ENCODE measurements at regions not wholly inside any gene's neighbourhood (a gene's known extent, or its start where the extent isn't known, plus 50 kb on each side); places are given as distances from the start of the nearest gene placed in this dataset.

DNA sequence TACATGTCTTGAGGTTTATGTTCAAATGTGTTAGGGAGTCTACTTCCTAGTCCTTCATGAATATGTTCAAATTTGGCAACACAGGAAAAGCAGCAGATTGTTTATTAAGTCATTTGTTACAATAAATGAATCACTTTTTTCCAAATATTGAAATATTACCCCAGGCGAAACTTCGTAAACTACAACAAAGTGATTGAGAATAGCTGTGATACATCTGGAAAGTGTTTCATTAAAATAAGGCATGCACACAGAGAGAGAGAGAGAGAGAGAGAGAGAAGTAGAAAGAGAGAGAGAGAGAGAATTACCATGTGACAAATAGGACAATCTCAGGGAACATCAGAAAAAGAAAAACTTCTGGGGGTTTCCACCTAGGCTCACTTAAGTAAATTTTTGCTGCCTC, 363.1 kb upstream of the PTCHD4 start:
- no peak for DNase-seq (ENCODE audit: low spot score)
- no peak for TF ChIP-seq CTCF (IDR thresholded peaks at IDR 0.05)

DNA sequence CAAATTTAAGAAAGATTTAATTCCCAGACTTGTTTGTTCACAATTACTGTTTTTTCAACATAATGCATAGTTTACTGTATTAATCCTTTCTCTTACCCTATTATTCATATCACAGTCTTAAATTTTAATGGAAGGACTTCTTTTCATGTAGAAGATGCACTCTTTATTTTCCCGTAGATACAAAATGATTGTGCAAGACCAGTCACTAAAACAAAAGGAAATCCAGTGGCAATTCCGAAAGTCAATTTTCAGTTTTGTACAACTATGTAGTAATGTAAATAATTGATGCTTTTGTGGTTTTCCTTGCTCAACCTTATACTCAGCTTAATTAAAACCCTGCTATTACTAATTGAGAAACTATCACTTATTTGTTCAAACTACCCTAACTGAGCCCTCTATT, 361.5 kb upstream of the PTCHD4 start:
- no peaks in the 10 kb centered on the region for H3K36me3 ChIP-seq
- no peaks in the 10 kb centered on the region for H3K9me3 ChIP-seq
- H3K27ac ChIP-seq: no peak overlapping the region
- DNase-seq (ENCODE audit: low spot score): no peak
- no peak for TF ChIP-seq CTCF (IDR thresholded peaks at IDR 0.05)
- no peak overlapping the region for H3K4me3 ChIP-seq
- H3K27me3 ChIP-seq: no peaks in the 10 kb centered on the region
- H3K4me1 ChIP-seq: no peaks in the 10 kb centered on the region

More for the DNA sequence above, 363.1 kb upstream of the PTCHD4 start:
- H3K4me3 ChIP-seq: no peak overlapping the region
- no peaks in the 10 kb centered on the region for H3K36me3 ChIP-seq
- no peak overlapping the region for H3K27ac ChIP-seq
- H3K27me3 ChIP-seq: no peaks in the 10 kb centered on the region
- no peaks in the 10 kb centered on the region for H3K9me3 ChIP-seq
- H3K4me1 ChIP-seq: no peaks in the 10 kb centered on the region

- no peak for TF ChIP-seq CTCF (IDR thresholded peaks at IDR 0.05)
- Histone ChIP-seq H3K36me3 (no peaks in the 10 kb centered on the region), H3K4me1 (no peaks in the 10 kb centered on the region), H3K27me3 (no peaks in the 10 kb centered on the region), H3K4me3 (no peak overlapping the region), H3K9me3 (no peaks in the 10 kb centered on the region), H3K27ac (no peak overlapping the region)
- no peak for DNase-seq (ENCODE audit: low spot score)
These were observed 361.1 kb upstream of the PTCHD4 start for GRCh38 chr6:48472091-48472490.

DNA sequence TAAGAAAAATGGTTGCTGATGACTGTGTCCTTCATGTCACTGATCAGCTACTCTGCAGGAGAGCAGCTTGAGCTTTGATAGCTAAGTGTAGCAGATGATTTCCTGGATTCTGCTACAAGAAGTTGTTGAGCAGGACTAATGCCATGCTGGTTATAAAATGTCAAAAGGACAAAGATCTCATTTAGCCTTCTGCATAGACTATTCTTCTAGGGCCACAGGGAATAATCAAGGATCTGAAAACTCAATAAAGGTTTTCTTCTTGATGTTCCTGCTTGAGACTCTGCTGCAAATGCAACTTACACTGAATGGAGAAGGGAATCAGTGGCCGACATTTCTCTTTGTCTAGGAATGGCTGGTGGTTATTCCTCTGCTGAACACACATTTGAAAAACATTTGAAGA, 360.3 kb upstream of the PTCHD4 start:
- H3K4me3 ChIP-seq: no peak overlapping the region

GRCh38 chr6:48449002-48449401, 338.0 kb upstream of the PTCHD4 start:
- peaks cover 0 to 7% of the 10 kb centered on the region in 2 donors for H3K9me3 ChIP-seq
- no peaks in the 10 kb centered on the region for H3K27me3 ChIP-seq
- no peaks in the 10 kb centered on the region for H3K36me3 ChIP-seq
- no peaks in the 10 kb centered on the region for H3K4me1 ChIP-seq
- H3K4me3 ChIP-seq: no peak overlapping the region
- no peak for TF ChIP-seq CTCF (IDR thresholded peaks at IDR 0.05)
- DNase-seq (ENCODE audit: low spot score): no peak
- no peak overlapping the region for H3K27ac ChIP-seq

More for the DNA sequence above, 360.3 kb upstream of the PTCHD4 start:
- no peak for TF ChIP-seq CTCF (IDR thresholded peaks at IDR 0.05)
- no peaks in the 10 kb centered on the region for H3K27me3 ChIP-seq
- no peak overlapping the region for H3K27ac ChIP-seq
- DNase-seq (ENCODE audit: low spot score): no peak
- H3K36me3 ChIP-seq: no peaks in the 10 kb centered on the region
- no peaks in the 10 kb centered on the region for H3K4me1 ChIP-seq
- H3K9me3 ChIP-seq: no peaks in the 10 kb centered on the region

- H3K4me3 ChIP-seq: no peak overlapping the region
- H3K36me3 ChIP-seq: no peaks in the 10 kb centered on the region
- H3K27me3 ChIP-seq: no peaks in the 10 kb centered on the region
- peaks cover 0 to 7% of the 10 kb centered on the region in 2 donors for H3K9me3 ChIP-seq
- no peak for DNase-seq (ENCODE audit: low spot score)
- no peaks in the 10 kb centered on the region for H3K4me1 ChIP-seq
- TF ChIP-seq CTCF (IDR thresholded peaks at IDR 0.05): no peak
- H3K27ac ChIP-seq: no peak overlapping the region
These were observed 336.3 kb upstream of the PTCHD4 start for GRCh38 chr6:48447251-48447650.
